HEK293 (cell line): ENCODE measurements at regions not wholly inside any gene's neighbourhood (a gene's known extent, or its start where the extent isn't known, plus 50 kb on each side); places are given as distances from the start of the nearest gene placed in this dataset.

Experiments used
- CTCF ChIA-PET: fragments of 350-600 bp; formaldehyde crosslinking; extraction: SDS; loops from one replicate; lab custom pipeline; 2021; ENCODE audit warnings: antibody characterized with exemption; lab: Yijun Ruan, JAX
- POLR2A ChIA-PET: fragments of 300-600 bp; formaldehyde crosslinking; extraction: SDS; loops from one replicate; lab custom pipeline; 2020; ENCODE audit warnings: antibody characterized with exemption, inconsistent platforms; lab: Yijun Ruan, JAX
- H3K27ac ChIP-seq: fragments of 200-500 bp; sonication (Bioruptor generic); 2 replicates; pipeline ENCODE4 v1.5.1; 2014; ENCODE audit warnings: low read depth, low read length, control low read depth, inconsistent platforms; ENCODE audit errors: extremely low read depth
- H3K36me3 ChIP-seq, 2 experiments: fragments of 200-500 bp in 1 of 2; sonication (Bioruptor generic) in 1 of 2; 1 replicate in 1 of 2; 2 replicates in 1 of 2; pipeline ENCODE4 v1.5.1; 2014 to 2017; ENCODE audit warnings: inconsistent platforms in 2 of 2, low read length in 2 of 2; ENCODE audit not compliant: control insufficient read depth in 2 of 2, insufficient read depth in 1 of 2
- H3K4me1 ChIP-seq: fragments of 200-500 bp; sonication (Bioruptor generic); 2 replicates; pipeline ENCODE4 v1.5.1; 2014; ENCODE audit warnings: mild to moderate bottlenecking, low read length, inconsistent platforms; ENCODE audit not compliant: control insufficient read depth, insufficient read depth
- H3K4me3 ChIP-seq: 2 replicates; pipeline ENCODE4 v1.5.1; 2011; ENCODE audit warnings: low read depth, mild to moderate bottlenecking, control low read depth, low read length, moderate library complexity
- H3K9me3 ChIP-seq: fragments of 200-500 bp; sonication (Bioruptor generic); 2 replicates; pipeline ENCODE4 v1.5.1; 2014; ENCODE audit warnings: low read depth, low read length, inconsistent platforms; ENCODE audit not compliant: control insufficient read depth, insufficient read depth
- KLF1 ChIP-seq: fragments of 450-650 bp; formaldehyde crosslinking; IDR thresholded peaks from 2 replicates; pipeline ENCODE4 v1.5.1; 2016; ENCODE audit warnings: missing biosample characterization, missing genetic modification characterization
- REST ChIP-seq: fragments of 450-650 bp; formaldehyde crosslinking; IDR thresholded peaks from 2 replicates; pipeline ENCODE4 v1.5.1; 2016; ENCODE audit warnings: missing biosample characterization, missing genetic modification characterization
- YY2 ChIP-seq: fragments of 450-650 bp; formaldehyde crosslinking; IDR thresholded peaks from 2 replicates; pipeline ENCODE4 v1.5.1; 2016; ENCODE audit warnings: missing biosample characterization, missing genetic modification characterization
- ZBTB11 ChIP-seq: fragments of 450-650 bp; formaldehyde crosslinking; conservative IDR thresholded peaks from 2 replicates; pipeline ENCODE4 v1.5.1; 2016; ENCODE audit warnings: low read depth, missing biosample characterization, missing genetic modification characterization
- ZNF10 ChIP-seq: fragments of 450-650 bp; formaldehyde crosslinking; IDR thresholded peaks from 2 replicates; pipeline ENCODE4 v1.5.1; 2017; ENCODE audit warnings: missing biosample characterization, missing genetic modification characterization
- ZNF114 ChIP-seq: fragments of 450-650 bp; formaldehyde crosslinking; IDR thresholded peaks from 2 replicates; pipeline ENCODE4 v1.5.0; 2017; ENCODE audit warnings: missing biosample characterization, missing genetic modification characterization
- ZNF324 ChIP-seq: fragments of 450-650 bp; formaldehyde crosslinking; IDR thresholded peaks from 2 replicates; pipeline ENCODE4 v1.5.1; 2016; ENCODE audit warnings: missing biosample characterization, missing genetic modification characterization
- ZNF426 ChIP-seq: fragments of 450-650 bp; formaldehyde crosslinking; IDR thresholded peaks from 2 replicates; pipeline ENCODE4 v1.5.1; 2017; ENCODE audit warnings: missing biosample characterization, missing genetic modification characterization, mild to moderate bottlenecking, inconsistent platforms, moderate library complexity
- ZNF513 ChIP-seq: fragments of 450-650 bp; IDR thresholded peaks from 2 replicates; pipeline ENCODE4 v1.5.1; 2018; ENCODE audit warnings: missing biosample characterization, missing genetic modification characterization
- ZNF639 ChIP-seq: fragments of 450-650 bp; formaldehyde crosslinking; IDR thresholded peaks from 2 replicates; pipeline ENCODE4 v1.5.1; 2016; ENCODE audit warnings: missing biosample characterization, missing genetic modification characterization
- ZNF701 ChIP-seq: fragments of 450-650 bp; formaldehyde crosslinking; IDR thresholded peaks from 2 replicates; pipeline ENCODE4 v1.5.1; 2016; ENCODE audit warnings: missing biosample characterization, missing genetic modification characterization
- ZNF791 ChIP-seq: fragments of 450-650 bp; formaldehyde crosslinking; IDR thresholded peaks from 2 replicates; pipeline ENCODE4 v1.5.1; 2016; ENCODE audit warnings: missing biosample characterization, missing genetic modification characterization
- TF ChIP-seq, protein P1 (sequence below): fragments of 450-650 bp; formaldehyde crosslinking; IDR thresholded peaks from 2 replicates; pipeline ENCODE4 v1.5.1; 2017; ENCODE audit warnings: missing biosample characterization, missing genetic modification characterization

GRCh38 chr12:17665839-17666238 is 424.2 kb downstream of the RERGL start (continued):
- TF ChIP-seq ZBTB11 (tag by site-specific recombination) (no peak), ZNF791 (no peak), ZNF701 (tag by site-specific recombination) (no peak), ZNF114 (tag by site-specific recombination) (no peak), ZNF513 (tag by site-specific recombination) (no peak)

DNA sequence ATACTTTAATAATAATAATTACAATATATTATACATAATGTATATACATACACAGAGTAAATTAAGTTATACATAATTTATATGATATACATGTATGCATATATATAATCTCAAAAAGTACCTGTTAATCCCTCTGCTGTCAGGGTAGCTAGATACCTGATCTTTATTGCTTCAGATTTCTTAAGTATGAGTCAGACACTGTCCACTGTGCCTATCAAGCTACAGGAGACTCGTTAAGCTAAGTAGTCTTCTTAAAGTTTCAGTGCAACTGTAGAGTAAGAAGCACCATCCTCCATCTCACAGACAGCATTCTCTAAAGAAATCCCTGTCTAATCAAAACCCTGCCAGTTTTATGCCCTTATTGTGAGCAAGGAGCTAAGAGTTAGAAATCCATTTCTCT is 428.7 kb downstream of the RERGL start:
- Histone ChIP-seq H3K36me3 (no peaks in the 10 kb centered on the region), H3K27ac (no peak overlapping the region), H3K9me3 (no peaks in the 10 kb centered on the region), H3K4me1 (no peaks in the 10 kb centered on the region), H3K4me3 (no peak overlapping the region)
- POLR2A ChIA-PET, result no interaction called here
- TF ChIP-seq ZNF639 (tag by site-specific recombination) (no peak), ZNF10 (tag by site-specific recombination) (no peak), YY2 (tag by site-specific recombination) (no peak), ZNF324 (tag by site-specific recombination) (no peak), ZNF426 (tag by site-specific recombination) (no peak), REST (tag by site-specific recombination) (no peak), KLF1 (tag by site-specific recombination) (no peak)
- TF ChIP-seq, protein P1, sequence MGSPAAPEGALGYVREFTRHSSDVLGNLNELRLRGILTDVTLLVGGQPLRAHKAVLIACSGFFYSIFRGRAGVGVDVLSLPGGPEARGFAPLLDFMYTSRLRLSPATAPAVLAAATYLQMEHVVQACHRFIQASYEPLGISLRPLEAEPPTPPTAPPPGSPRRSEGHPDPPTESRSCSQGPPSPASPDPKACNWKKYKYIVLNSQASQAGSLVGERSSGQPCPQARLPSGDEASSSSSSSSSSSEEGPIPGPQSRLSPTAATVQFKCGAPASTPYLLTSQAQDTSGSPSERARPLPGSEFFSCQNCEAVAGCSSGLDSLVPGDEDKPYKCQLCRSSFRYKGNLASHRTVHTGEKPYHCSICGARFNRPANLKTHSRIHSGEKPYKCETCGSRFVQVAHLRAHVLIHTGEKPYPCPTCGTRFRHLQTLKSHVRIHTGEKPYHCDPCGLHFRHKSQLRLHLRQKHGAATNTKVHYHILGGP, result no peak
- CTCF ChIA-PET, result no interaction called here
